GM19328 (cell line): ENCODE measurements at regions not wholly inside any gene's neighbourhood (a gene's known extent, or its start where the extent isn't known, plus 50 kb on each side); places are given as distances from the start of the nearest gene placed in this dataset.

ENCODE experiments used
- ATAC-seq: cut with Tn5 transposase; IDR thresholded peaks from one replicate; pipeline ENCODE4 v1.9.1; 2021; ENCODE audit warnings: mild to moderate bottlenecking, moderate library complexity; ENCODE audit not compliant: unreplicated experiment

DNA sequence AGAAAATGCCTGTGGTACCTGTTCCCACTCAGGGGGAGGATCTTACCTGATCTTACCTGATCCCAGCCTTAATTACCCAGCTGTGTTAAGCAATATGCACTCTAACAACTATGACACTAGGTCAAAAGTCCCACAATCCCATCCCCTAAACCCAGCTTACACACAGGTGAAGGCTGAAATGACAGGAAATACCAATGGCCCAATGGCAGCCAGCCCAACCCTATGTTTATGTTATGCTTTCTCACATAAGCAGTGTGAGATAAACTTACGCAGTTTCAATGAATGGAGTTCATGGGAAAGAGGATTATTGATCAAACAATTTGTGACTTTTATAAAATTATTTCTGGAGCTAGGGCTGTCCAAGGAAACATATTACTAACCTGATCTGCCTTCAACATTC lies 91.9 kb downstream of the GPAM start:
- ATAC-seq, result no peak

DNA sequence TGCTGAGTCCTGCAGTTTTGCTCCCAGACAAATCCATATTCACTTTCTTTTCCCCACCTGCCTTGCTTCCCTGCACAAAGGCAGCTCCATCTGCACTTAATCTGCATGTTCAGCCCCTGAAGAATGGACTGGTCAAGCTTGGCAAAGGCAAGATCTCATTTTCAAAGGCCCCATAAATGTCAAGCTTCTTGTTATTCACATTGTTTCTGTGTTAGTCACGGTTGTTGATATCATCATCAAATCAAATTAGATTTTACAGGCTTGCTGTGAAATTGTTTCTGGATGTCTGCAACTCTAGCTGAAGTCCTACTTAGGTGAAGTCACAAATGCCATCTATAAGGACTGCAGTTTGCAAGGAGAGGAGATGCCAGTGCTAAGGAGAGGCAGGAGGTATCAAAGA lies 91.0 kb downstream of the GPAM start:
- no peak for ATAC-seq

DNA sequence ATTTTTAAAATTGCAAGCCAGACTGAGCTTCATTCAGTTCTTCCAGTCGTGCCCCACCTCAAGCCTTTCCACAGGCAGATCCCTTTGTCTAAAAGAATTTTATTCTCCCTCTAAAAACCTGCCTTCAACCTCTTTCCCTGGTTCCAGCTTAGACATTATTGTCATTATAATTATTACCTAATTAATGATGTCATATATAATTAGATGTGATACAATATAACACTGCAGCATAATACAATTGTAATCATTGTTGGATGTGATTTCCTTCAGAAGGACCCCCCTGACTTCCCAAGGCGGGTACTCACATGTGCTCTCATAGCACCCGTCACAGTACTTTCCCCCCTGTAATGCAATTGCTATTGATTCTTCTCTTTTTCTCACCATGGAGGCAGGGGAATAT lies 88.6 kb downstream of the GPAM start:
- ATAC-seq, result no peak

DNA sequence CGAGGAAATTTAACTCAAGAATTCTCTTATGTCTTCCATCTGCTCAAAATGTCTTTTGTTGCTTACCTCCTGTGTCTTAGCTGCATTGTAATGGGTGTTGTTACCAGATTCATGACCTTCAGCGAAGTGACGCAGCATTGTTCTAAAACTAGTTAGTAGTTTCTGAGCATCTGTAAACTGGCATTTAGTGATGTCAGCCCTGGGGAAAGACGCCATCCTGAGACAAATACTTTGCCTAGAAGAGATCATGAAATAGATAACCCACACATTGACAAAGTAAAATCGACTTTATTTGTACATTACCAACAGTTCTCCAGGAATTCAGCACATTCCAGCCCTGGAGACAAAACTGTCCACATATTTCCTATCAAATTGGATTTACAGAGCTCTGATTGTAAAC lies 87.8 kb downstream of the GPAM start:
- ATAC-seq, result no peak

DNA sequence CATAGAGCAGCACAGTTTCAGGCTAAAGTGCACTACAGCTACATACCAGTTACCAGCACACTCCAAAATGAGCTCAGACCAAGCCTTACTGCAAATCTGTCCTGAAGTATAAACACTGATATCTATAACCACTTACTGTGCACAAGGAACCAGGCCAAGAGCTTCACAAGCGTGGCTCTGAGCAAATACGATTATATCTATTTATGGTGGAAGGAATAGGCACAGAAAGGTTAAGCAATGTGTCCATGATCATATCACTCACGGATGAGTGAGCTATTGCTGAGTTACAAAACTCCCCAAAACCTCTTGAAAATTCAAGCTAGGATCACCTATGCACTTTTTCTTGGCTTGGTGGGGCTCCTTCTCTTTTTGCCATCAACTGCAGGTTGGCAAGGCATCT lies 84.9 kb downstream of the GPAM start:
- no peak for ATAC-seq
